22Rv1 (cell line): ENCODE measurements at regions not wholly inside any gene's neighbourhood (a gene's known extent, or its start where the extent isn't known, plus 50 kb on each side); places are given as distances from the start of the nearest gene placed in this dataset.

Source experiments
- H3K27ac ChIP-seq: fragments of 450-650 bp; 2 replicates; pipeline ENCODE4 v1.5.1; 2017
- CTCF ChIP-seq: fragments of 450-650 bp; IDR thresholded peaks from 2 replicates; pipeline ENCODE4 v1.5.1; 2017; ENCODE audit warnings: mild to moderate bottlenecking
- ZFX ChIP-seq: fragments of 450-650 bp; IDR thresholded peaks from 2 replicates; pipeline ENCODE4 v1.6.1; 2017; ENCODE audit warnings: antibody characterized with exemption, borderline replicate concordance

- H3K27ac ChIP-seq = no peak overlapping the region
- no peak for TF ChIP-seq CTCF
Observed at GRCh38 chr15:53360881-53361280, 398.6 kb downstream of the WDR72 start.

DNA sequence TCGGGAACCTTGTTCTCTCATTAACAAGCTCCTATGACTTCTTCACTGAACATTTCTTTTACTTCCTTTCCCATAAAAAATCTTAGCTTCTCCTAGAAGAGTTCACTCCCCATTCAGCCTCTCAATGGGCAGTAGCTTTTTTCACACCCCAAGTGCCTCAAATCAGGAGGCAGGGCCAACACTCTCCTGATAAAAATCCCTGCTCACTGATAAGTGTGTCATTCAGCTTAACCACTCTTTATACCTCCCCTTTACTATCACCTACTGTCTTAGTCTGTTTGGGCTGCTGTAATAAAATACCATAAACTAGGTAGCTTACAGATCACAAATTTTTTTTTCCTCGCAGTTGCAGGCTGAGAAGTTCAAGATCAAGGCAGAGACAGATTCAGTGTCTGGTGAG is 400.4 kb downstream of the WDR72 start:
- TF ChIP-seq CTCF = no peak
- no peak for TF ChIP-seq ZFX
- no peak overlapping the region for H3K27ac ChIP-seq

- no peak for TF ChIP-seq ZFX
- TF ChIP-seq CTCF = no peak
- no peak overlapping the region for H3K27ac ChIP-seq
Observed at GRCh38 chr15:53354874-53355273, 404.6 kb downstream of the WDR72 start.

GRCh38 chr15:53351373-53351772 is 408.1 kb downstream of the WDR72 start:
- no peak overlapping the region for H3K27ac ChIP-seq
- TF ChIP-seq ZFX = no peak
- TF ChIP-seq CTCF = no peak

- no peak overlapping the region for H3K27ac ChIP-seq
- TF ChIP-seq ZFX (no peak), CTCF (no peak)
Observed at GRCh38 chr15:53346583-53346982, 412.9 kb downstream of the WDR72 start.

DNA sequence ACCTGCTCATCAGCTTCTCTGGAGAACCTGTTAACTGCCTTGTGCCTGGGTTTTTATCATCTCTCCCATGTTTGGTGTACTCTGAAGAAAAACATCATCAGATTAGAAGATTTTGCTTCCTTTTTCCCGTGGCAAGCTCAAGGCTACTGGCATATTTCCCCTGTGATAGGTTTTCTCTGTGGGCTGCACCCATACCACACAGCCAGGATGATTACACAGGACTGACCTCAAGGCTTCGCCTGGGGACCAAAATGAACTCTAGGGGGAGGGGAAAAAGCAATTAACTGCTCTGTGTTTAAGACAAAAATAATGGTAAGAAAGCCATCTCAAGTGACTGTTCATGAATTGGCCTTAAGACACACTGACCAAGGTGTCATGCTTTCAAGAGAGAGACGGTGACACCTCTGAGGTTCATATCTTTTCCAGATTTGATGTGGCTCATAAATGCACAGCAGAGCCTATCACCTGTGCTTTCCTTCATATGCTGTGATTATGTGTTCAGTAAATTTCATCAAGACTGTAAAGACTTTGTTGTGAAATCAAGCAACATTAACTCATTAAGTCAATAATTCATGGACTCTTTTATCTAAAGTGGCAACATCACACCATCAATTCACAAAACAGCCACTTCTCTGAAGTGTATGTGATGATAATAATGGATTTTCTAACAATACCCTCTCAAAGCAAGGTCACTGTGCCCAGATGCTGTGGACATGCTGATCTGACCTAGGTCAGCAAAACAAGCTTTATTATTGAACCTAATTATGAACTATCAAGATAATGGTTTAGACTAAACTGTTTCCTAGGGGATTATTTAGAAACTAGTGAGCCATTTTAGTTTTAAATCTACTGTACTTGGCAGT is 427.9 kb downstream of the WDR72 start:
- TF ChIP-seq ZFX (no peak), CTCF (no peak)

DNA sequence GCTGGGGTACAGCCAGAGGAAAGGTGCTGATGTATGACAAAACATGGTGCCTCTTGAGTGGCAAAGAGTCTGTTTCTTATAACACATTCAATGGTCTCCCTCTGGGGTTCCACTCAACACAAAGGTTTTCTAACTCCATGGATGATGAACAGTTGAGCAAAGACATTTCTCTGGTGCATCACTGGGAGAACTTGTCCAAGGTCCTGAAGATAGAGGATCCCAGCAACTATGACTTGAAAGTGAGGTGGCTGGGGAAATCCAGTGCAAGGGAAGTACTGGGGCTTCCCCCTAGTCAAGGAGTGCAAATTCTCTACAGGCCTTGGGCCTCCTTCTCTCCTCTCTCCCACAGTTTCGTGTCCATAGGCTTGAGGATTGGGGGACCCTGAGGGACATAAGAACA is 431.1 kb downstream of the WDR72 start:
- TF ChIP-seq ZFX = no peak
- TF ChIP-seq CTCF = no peak
- no peak overlapping the region for H3K27ac ChIP-seq

More for the DNA sequence above, 427.9 kb downstream of the WDR72 start:
- H3K27ac ChIP-seq = no peak overlapping the region
